IPS-11a (cell line): ENCODE measurements at regions not wholly inside any gene's neighbourhood (a gene's known extent, or its start where the extent isn't known, plus 50 kb on each side); places are given as distances from the start of the nearest gene placed in this dataset.
"Not testable (repeated sequence)": the region's sequence is repeated elsewhere in the genome, so short reads cannot be mapped to it uniquely, and the experiment has no call there.

Source experiments
- H3K4me3 ChIP-seq: one replicate; pipeline ENCODE4 v1.5.1; 2013; ENCODE audit warnings: low read depth, low read length, control low read depth

GRCh38 chr16:64370112-64370511, 751.8 kb downstream of the CDH11 start:
- no peak overlapping the region for H3K4me3 ChIP-seq

DNA sequence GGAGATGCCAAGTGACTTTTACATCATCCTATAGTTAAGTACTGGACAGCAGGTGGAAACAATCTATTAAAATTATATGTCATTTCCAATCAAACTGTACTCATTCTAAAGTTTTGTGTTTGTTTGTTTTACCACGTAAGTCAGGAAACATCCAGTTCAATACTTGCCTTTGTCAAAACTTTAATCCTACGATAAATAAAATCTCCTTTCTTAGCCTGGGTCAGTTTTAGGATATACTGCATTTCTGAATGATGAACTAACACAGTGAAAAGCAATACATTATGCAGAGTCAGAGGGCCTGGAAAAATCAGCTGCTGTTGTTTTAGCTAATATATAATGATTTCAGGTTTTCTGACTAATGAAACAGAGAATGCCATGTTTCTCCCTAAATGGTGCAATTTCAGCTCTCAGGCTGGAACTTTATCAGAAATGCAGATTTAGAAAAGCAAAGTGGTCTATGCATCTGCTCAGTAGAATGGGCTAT, 756.4 kb downstream of the CDH11 start:
- H3K4me3 ChIP-seq, result no peak overlapping the region

- H3K4me3 ChIP-seq, result no peak overlapping the region
Observed at GRCh38 chr16:64364894-64365293, 757.0 kb downstream of the CDH11 start.

DNA sequence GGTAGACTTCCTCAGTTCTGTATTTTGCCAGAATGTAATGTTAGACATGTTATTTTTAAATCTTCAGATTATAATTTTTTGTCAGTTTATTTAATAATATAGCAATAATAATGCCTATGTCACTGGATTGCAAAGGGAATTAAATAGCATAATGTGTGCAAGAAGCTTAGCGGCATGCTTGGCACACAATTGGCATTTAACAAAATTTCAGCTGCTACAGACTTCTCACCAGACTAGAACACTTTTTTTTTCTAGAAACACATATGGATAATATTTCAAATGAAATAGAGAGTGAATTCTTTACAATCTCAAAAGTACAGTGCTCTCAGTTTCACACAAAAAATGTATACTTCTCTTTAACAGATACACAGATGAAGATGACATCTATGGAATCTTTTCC, 757.4 kb downstream of the CDH11 start:
- no peak overlapping the region for H3K4me3 ChIP-seq

DNA sequence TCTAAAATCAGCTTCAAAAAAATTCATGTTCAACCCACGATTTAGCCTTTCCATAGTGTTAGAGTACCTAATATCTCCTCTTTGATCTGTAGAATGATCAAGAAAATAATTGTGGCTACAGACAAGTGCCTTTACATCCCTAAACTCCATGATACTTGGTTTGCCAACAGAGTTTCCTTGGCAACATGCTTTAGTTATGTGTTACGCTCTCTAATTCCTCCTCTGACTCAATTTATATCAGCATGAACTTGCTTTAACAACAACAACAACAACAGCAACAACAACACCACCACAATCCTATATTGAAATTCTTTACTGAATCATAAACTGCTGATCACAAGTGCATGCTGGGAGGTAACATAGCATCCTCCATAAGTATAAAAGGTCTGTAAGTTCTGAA, 757.8 kb downstream of the CDH11 start:
- H3K4me3 ChIP-seq, result no peak overlapping the region

- H3K4me3 ChIP-seq, result no peak overlapping the region
Observed at GRCh38 chr16:64363039-64363438, 758.8 kb downstream of the CDH11 start.

DNA sequence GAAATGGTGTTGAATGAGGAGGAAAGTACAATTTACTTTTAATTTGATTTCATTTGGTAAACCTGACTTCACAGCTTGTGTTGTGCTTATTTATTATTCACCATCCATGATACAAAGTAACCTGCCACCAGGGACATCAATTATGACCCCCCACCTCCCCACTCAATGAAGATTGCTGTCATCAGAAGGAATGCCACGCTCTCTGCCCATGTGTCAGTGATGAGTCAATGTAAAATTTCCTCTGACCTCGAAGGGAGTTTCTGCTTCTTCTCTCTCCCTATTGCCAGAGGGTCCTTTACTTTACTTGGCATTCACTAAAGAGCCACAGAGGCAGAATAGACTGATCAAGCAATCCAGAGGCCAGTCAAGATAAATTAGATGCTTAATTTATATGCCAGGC, 759.7 kb downstream of the CDH11 start:
- H3K4me3 ChIP-seq, result no peak overlapping the region

DNA sequence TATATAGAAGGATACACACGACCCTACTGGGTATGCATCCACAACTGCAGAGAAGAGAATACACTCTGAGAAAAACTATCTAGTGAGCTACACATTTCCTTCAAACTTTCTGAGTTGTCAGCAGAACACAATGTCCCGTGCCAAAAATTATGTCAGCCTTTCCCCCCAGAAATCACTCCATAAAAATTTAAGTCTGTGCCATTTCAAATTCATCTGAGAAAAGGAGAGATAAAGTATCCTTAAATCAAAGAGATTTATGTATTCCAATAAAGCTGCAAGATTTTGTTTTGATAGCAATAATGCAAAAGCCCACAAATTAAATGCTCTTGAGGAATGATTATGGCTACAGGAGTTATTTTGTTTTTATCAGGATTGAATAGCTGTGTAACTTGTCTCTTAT, 760.1 kb downstream of the CDH11 start:
- no peak overlapping the region for H3K4me3 ChIP-seq

GRCh38 chr16:64358291-64358690, 763.6 kb downstream of the CDH11 start:
- H3K4me3 ChIP-seq, result no peak overlapping the region

GRCh38 chr16:64356267-64356666, 765.6 kb downstream of the CDH11 start:
- H3K4me3 ChIP-seq, result no peak overlapping the region

GRCh38 chr16:64352246-64352645, 769.6 kb downstream of the CDH11 start:
- no peak overlapping the region for H3K4me3 ChIP-seq

DNA sequence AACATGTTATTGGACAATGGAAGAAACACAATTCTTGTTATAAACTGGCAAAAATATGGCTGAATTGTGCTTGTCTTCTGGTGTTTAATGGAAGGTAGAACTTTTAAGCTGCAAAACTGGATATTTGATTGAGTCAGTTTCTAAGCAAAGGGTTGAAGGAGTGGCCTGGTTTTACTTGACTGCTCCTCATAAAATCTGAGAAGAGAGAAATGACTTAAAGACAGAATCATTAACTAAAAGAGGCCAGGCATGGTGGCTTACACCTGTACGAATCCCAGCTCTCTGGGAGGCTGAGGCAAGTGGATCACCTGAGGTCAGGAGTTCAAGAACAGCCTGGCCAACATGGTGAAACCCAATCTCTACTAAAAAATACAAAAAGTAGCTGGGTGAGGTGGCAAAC, 770.7 kb downstream of the CDH11 start:
- no peak overlapping the region for H3K4me3 ChIP-seq

DNA sequence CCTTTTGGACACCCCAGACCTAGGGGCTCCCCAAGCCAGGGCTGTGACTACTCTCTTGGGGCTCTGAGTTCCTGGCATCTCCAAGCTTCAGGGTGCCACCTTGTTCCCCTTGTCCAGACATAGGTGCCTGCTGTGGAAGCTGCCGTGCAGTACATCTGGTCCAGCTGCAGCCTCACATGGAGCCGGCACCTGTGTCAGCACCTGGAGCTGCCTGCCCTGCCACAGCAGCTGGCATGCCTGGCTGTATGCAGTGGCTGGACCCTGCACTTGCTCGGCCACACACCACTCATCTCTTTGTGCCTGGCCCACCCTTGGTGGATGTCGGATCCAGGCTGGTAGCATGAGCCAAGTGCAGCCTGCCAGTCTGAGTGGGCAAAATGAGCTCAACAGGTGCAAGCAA, 775.8 kb downstream of the CDH11 start:
- H3K4me3 ChIP-seq, result no peak overlapping the region

GRCh38 chr16:64345142-64345541, 776.7 kb downstream of the CDH11 start:
- H3K4me3 ChIP-seq, result no peak overlapping the region

GRCh38 chr16:64343820-64344443, 777.9 kb downstream of the CDH11 start:
- H3K4me3 ChIP-seq, result not testable (repeated sequence)

DNA sequence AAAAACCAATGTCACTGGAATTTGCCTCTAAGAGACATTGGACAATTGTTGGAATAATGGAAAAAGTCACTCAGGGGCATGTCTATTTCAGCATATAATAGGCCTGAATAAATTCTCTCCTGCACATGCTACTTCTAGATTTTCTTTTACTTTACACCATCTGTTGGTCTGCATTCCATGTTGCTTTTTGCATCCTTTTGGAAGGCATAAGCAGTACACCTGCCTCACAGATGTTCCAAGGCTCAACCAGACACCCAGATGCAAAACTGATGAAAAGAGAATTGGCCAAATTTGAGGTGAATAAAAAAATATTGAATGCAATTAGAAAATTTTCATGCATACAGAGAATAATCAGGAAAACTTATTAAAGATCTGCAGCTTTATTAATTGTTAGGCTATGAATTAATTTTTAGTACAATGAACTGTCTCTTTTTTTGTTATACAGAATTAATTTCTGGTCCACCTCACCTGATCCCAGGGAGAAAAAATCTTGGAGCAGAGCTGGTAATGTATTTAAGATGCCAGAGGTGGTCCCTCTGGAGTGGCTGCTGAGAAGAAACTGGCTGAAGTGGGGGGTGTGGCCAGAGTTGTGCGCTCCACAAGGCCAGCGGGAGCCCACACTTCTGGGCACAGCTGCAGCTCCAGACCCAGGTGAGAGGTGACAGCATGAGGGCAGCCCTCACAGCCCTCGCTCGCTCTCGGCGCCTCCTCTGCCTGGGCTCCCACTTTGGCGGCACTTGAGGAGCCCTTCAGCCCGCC, 778.6 kb downstream of the CDH11 start:
- H3K4me3 ChIP-seq, result no peak overlapping the region

GRCh38 chr16:64341336-64341735, 780.5 kb downstream of the CDH11 start:
- not testable (repeated sequence) for H3K4me3 ChIP-seq

DNA sequence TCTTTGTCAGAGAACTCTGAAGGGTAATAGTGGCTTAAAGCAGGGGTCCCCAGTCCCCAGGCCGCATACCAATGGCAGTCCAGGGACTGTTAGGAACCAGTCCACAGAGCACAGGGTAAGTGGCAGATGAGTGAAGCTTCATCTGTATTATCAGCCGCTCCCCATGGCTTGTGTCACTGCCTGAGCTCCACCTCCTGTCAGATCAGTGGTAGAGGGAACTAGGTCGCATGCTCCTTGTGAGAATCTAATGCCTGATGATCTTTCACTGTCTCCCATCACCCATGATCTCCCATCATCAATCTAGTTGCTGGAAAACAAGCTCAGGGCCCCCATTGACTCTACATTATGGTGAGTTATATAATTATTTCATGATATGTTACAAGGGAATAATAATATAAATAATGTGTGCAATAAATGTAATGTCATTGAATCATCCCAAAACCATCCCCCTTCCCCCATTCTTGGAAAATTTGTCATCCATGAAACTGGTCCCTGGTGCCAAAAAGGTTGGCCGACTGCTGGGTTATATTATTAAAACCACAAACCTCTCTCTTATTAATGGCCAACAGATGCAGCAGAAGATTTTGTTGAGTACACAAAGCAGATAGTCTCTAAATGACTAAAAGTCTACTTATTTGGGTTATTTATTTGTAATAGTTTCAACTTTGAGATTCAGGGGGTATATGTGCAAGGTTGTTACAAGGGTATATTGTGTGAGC, 782.7 kb downstream of the CDH11 start:
- no peak overlapping the region for H3K4me3 ChIP-seq

DNA sequence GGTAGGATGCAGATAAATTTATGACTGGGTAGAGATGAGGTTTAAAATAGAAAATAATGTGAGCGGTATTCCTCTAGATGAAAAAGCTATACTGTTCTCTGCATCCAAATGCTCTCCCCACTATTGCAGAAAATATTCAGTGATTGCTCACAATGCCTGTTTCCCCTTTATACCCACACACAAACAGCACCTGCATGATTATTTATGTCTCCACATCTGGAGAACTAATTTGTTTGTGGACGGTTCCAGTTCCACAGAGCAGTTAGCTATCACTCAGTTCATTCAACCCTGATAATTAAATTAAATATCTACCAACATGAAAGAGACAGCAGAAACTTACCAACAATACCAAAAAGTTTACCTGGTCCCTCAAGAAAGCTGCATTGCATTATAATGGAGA, 800.0 kb downstream of the CDH11 start:
- H3K4me3 ChIP-seq, result no peak overlapping the region

GRCh38 chr16:64321066-64321465, 800.8 kb downstream of the CDH11 start:
- no peak overlapping the region for H3K4me3 ChIP-seq

- H3K4me3 ChIP-seq, result no peak overlapping the region
Observed at GRCh38 chr16:64317601-64318000, 804.3 kb downstream of the CDH11 start.

DNA sequence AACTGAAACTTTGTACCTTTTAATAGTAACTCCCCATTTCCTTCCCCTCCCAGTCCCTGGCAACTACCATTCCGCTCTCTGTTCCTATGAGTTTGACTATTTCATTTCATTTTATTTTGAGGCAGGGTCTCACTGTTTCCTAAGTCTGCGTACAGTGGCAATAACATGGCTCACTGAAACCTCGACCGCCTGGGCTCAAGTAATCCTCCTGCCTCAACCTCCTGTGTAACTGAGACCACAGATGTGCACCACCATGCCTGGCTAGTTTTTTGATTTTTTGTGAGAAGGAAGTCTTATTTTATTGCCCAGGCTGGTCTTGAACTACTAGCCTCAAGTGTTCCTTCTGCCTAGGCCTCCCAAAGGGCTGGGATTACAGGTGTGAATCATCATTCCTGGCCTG, 808.1 kb downstream of the CDH11 start:
- no peak overlapping the region for H3K4me3 ChIP-seq
